ENCODE measurements at regions not wholly inside any gene's neighbourhood (a gene's known extent, or its start where the extent isn't known, plus 50 kb on each side); places are given as distances from the start of the nearest gene placed in this dataset.

DNA sequence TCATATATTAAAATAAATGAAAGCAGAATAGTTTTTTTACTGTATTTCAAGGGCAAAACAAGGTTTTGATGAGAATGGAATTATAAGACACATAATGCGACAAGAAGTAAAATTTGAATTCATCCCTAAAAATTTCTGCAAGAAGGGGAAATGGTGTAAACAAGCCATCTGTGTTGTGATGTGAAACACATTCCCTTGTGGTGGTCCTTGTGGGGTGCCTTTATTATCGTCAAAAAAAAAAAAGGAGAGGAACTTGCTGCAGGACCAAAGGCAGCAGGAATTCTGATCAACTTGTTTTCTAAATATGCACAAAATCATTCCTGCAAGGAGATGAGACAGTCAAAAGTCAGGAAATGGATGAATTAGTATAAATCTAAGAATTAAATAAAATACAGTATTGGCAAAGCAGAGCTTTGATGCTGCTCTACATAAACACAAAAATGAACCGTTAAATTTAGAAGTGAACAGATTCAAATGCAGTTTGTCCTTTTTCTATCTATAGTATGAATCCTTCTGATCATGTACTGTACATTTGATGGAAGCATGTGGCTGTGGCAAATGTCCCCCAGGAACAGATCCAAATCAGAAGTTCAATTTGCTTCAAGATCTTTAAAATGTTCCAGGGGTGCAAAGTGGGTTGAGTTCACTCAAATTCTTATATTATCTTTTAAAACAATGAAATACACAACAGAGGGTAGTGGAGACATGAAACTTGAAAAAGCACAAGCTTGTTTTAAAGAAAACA lies 818.8 kb downstream of the PLCL1 start:
- no peak for TF ChIP-seq YY1 (IDR thresholded peaks at IDR 0.05; ENCODE audit: insufficient read depth, insufficient read length)
- TF ChIP-seq SUZ12 (IDR thresholded peaks at IDR 0.05; ENCODE audit: extremely low read depth, insufficient read depth, insufficient read length): no peak
- no peak for TF ChIP-seq ZNF274 (IDR thresholded peaks at IDR 0.05; ENCODE audit: low read depth, low read length)
